ENCODE measurements at regions not wholly inside any gene's neighbourhood (a gene's known extent, or its start where the extent isn't known, plus 50 kb on each side); places are given as distances from the start of the nearest gene placed in this dataset.

DNA sequence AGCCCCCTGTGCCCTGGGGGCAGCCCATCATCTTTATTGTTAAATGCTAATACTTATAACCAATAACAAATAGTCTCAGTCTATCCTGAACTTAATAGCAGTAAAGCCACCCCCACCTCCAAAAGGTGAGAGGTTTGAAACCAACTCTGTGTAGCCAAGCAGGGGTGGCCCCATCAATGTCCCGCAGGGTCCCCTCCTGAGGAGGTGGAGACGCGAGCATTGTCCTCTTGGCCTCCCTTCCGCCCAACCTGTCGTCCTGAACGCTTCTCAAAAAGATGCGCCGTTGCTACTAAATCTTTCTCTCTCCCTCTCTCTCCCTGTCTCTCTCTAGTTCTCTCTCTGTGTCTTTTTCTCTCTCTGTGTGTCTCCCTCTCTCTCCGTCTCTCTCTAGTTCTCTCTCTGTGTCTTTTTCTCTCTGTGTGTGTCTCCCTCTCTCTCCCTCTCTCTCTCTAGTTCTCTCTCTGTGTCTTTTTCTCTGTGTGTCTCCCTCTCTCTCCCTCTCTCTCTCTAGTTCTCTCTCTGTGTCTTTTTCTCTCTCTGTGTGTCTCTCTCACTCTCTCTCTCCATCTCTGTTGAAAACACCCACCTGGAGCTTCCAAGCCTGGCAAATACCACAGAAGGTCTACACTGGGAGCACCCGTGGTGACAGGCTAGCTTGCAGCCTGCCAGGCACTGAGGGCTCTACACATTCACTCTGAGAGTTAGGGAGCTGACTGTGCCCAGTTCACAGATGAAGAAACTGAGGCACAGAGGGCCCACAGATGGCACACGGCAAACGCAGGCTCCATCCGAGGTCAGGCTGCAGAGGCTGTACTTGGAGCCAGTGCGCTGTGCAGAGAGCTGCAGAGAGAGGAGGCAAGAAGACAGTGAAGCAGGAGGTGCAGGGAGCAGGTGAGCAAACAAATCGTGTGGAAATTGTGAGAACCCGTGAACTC is 185.9 kb downstream of the C16orf95 start:
- Histone ChIP-seq H3K4me1 (ENCODE audit: insufficient read depth, low read length) (peaks cover 36% of the 10 kb centered on the region), H3K27me3 (ENCODE audit: insufficient read depth, low read length) (no peaks in the 10 kb centered on the region), H2AFZ (ENCODE audit: low read depth, low read length) (no peak overlapping the region), H3K4me3 (ENCODE audit: insufficient read depth, low read depth, low read length) (no peak overlapping the region), H3K27ac (ENCODE audit: low read depth, low read length) (no peak overlapping the region), H4K20me1 (ENCODE audit: insufficient read depth, low read length) (no peaks in the 10 kb centered on the region), H3K9me3 (ENCODE audit: insufficient read depth, low read depth, low read length) (peaks cover 3% of the 10 kb centered on the region), H3K9ac (ENCODE audit: low read length) (no peak overlapping the region), H3K79me2 (ENCODE audit: insufficient read depth, low read length) (no peaks in the 10 kb centered on the region), H3K4me2 (ENCODE audit: low read length) (no peak overlapping the region), H3K36me3 (ENCODE audit: insufficient read depth, low read length) (no peaks in the 10 kb centered on the region)
- TF ChIP-seq, protein P1, sequence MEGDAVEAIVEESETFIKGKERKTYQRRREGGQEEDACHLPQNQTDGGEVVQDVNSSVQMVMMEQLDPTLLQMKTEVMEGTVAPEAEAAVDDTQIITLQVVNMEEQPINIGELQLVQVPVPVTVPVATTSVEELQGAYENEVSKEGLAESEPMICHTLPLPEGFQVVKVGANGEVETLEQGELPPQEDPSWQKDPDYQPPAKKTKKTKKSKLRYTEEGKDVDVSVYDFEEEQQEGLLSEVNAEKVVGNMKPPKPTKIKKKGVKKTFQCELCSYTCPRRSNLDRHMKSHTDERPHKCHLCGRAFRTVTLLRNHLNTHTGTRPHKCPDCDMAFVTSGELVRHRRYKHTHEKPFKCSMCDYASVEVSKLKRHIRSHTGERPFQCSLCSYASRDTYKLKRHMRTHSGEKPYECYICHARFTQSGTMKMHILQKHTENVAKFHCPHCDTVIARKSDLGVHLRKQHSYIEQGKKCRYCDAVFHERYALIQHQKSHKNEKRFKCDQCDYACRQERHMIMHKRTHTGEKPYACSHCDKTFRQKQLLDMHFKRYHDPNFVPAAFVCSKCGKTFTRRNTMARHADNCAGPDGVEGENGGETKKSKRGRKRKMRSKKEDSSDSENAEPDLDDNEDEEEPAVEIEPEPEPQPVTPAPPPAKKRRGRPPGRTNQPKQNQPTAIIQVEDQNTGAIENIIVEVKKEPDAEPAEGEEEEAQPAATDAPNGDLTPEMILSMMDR (IDR thresholded peaks at IDR 0.05; ENCODE audit: insufficient read depth, low read depth, low read length), result no peak
- no peak for TF ChIP-seq EZH2 (IDR thresholded peaks at IDR 0.05; ENCODE audit: insufficient read depth, low read length)
- FAIRE-seq (no peak), DNase-seq (ENCODE audit: low read depth) (no peak)
- H3K27ac Mint-ChIP-seq (ENCODE audit: unreplicated experiment), result peak overlapping the region; percentile 86
- no peak overlapping the region for H3K4me3 Mint-ChIP-seq (ENCODE audit: unreplicated experiment)
- H3K9me3 Mint-ChIP-seq (ENCODE audit: unreplicated experiment), result peaks cover 2% of the 10 kb centered on the region
- H3K27me3 Mint-ChIP-seq (ENCODE audit: low read depth, unreplicated experiment), result peaks cover 36% of the 10 kb centered on the region
- peaks cover 4% of the 10 kb centered on the region for H3K36me3 Mint-ChIP-seq (ENCODE audit: low read depth, unreplicated experiment)
- peaks cover 9% of the 10 kb centered on the region for H3K4me1 Mint-ChIP-seq (ENCODE audit: low read depth, unreplicated experiment)

DNA sequence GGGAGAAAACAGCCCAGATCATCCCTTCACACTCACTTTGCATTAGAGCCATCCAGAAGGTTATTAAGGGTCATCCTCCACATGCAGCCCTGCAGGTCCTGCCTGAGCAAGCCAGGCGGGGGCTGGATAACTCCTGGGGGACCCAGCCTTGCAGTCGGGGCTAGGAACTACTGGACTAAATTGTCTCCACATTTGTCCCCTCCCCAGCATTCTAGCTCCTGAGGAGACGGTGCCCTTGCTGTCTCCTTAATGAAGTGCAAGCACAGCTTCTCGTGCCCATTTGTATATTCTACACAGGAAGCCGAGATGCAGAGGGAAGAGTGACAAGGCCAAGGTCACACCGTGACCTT is 185.2 kb downstream of the C16orf95 start:
- H3K4me1 ChIP-seq (ENCODE audit: insufficient read depth, low read length), result peaks cover 30% of the 10 kb centered on the region
- no peak for DNase-seq (ENCODE audit: low read depth)
- no peak overlapping the region for H3K4me3 ChIP-seq (ENCODE audit: insufficient read depth, low read depth, low read length)
- H3K27me3 Mint-ChIP-seq (ENCODE audit: low read depth, unreplicated experiment), result peaks cover 32% of the 10 kb centered on the region
- H2AFZ ChIP-seq (ENCODE audit: low read depth, low read length), result no peak overlapping the region
- peak overlapping the region; percentile 59 for H3K4me2 ChIP-seq (ENCODE audit: low read length)
- H3K27me3 ChIP-seq (ENCODE audit: insufficient read depth, low read length), result no peaks in the 10 kb centered on the region
- no peak overlapping the region for H3K27ac ChIP-seq (ENCODE audit: low read depth, low read length)
- no peaks in the 10 kb centered on the region for H3K79me2 ChIP-seq (ENCODE audit: insufficient read depth, low read length)
- peaks cover 4% of the 10 kb centered on the region for H3K4me1 Mint-ChIP-seq (ENCODE audit: low read depth, unreplicated experiment)
- H3K36me3 Mint-ChIP-seq (ENCODE audit: low read depth, unreplicated experiment), result peaks cover 7% of the 10 kb centered on the region
- TF ChIP-seq, protein P1 (IDR thresholded peaks at IDR 0.05; ENCODE audit: insufficient read depth, low read depth, low read length), result no peak
- no peak for TF ChIP-seq EZH2 (IDR thresholded peaks at IDR 0.05; ENCODE audit: insufficient read depth, low read length)
- no peaks in the 10 kb centered on the region for H4K20me1 ChIP-seq (ENCODE audit: insufficient read depth, low read length)
- peak overlapping the region; percentile 86 for H3K27ac Mint-ChIP-seq (ENCODE audit: unreplicated experiment)
- no peaks in the 10 kb centered on the region for H3K36me3 ChIP-seq (ENCODE audit: insufficient read depth, low read length)
- FAIRE-seq, result no peak
- no peak overlapping the region for H3K4me3 Mint-ChIP-seq (ENCODE audit: unreplicated experiment)
- no peak overlapping the region for H3K9ac ChIP-seq (ENCODE audit: low read length)
- H3K9me3 Mint-ChIP-seq (ENCODE audit: unreplicated experiment), result peaks cover 7% of the 10 kb centered on the region
- peaks cover 3% of the 10 kb centered on the region for H3K9me3 ChIP-seq (ENCODE audit: insufficient read depth, low read depth, low read length)

Data from astrocyte (in vitro differentiated cells and primary cell).